Endothelial cell of umbilical vein (primary cell): ENCODE measurements at regions not wholly inside any gene's neighbourhood (a gene's known extent, or its start where the extent isn't known, plus 50 kb on each side); places are given as distances from the start of the nearest gene placed in this dataset.
"Not testable (repeated sequence)": the region's sequence is repeated elsewhere in the genome, so short reads cannot be mapped to it uniquely, and the experiment has no call there.

ENCODE experiments used
- BruUV-seq: library from RNA; stranded (reverse); fragments of 400-500 nt; replicated peaks from 2 replicates; lab custom pipeline; 2021; lab: Mats Ljungman, UMichigan
- CTCF ChIA-PET: fragments of 300-600, 350-600 bp; sonication (Branson Sonifier 250); formaldehyde crosslinking; loops from one replicate; lab custom pipeline; 2021; ENCODE audit warnings: antibody characterized with exemption, inconsistent platforms; lab: Charles Lee
- POLR2A ChIA-PET: fragments of 300-600, 350-600 bp; sonication (Branson Sonifier 250); formaldehyde crosslinking; loops from one replicate; lab custom pipeline; 2021; ENCODE audit warnings: antibody characterized with exemption, inconsistent platforms; lab: Charles Lee
- DNase-seq: peaks from one replicate; pipeline ENCODE4 v3.0.0-alpha.2; 2011; ENCODE audit warnings: low read depth, low spot score
- FAIRE-seq: peaks from 2 replicates; lab custom pipeline; 2011; peaks lifted over from hg19 to GRCh38; lab: Jason Lieb, UNC
- H2AFZ ChIP-seq: 2 replicates; pipeline ENCODE4 v1.6.0; 2012; ENCODE audit warnings: low read depth, low read length, control low read depth, inconsistent platforms
- H3K27ac ChIP-seq: 2 replicates; pipeline ENCODE4 v1.5.1; 2011; ENCODE audit warnings: low read depth, mild to moderate bottlenecking, control low read depth, low read length, moderate library complexity; ENCODE audit not compliant: insufficient read depth
- H3K27me3 ChIP-seq, 2 experiments: 2 replicates each; pipeline versions ENCODE4 v1.6.0 to v1.6.1; 2011; ENCODE audit warnings: low read length in 2 of 2, mixed read lengths in 1 of 2; ENCODE audit not compliant: control insufficient read depth in 2 of 2, insufficient read depth in 2 of 2
- H3K36me3 ChIP-seq, 2 experiments: 2 replicates in 1 of 2; 3 replicates in 1 of 2; pipeline ENCODE4 v1.5.1; 2011; ENCODE audit warnings: low read length in 2 of 2, mild to moderate bottlenecking in 1 of 2, moderate library complexity in 1 of 2; ENCODE audit not compliant: control insufficient read depth in 2 of 2, insufficient read depth in 2 of 2; ENCODE audit errors: extremely low read depth in 1 of 2
- H3K4me1 ChIP-seq: 3 replicates; pipeline ENCODE4 v1.5.1; 2011; ENCODE audit warnings: mild to moderate bottlenecking, low read length; ENCODE audit not compliant: control insufficient read depth, insufficient read depth; ENCODE audit errors: extremely low read depth
- H3K4me2 ChIP-seq: 2 replicates; pipeline ENCODE4 v1.6.1; 2011; ENCODE audit warnings: low read length, control low read depth, mixed read lengths; ENCODE audit not compliant: insufficient read depth
- H3K4me3 ChIP-seq, 3 experiments: fragments of 200-600 bp in 1 of 3; sonication (generic), shearing (Covaris generic) in 1 of 3; replicated peaks in 1 of 3; 2 replicates each; pipeline ENCODE4 v1.5.1; 2011 to 2016; ENCODE audit warnings: control low read depth in 3 of 3, low read length in 3 of 3, mild to moderate bottlenecking in 2 of 3, inconsistent platforms in 1 of 3, low read depth in 1 of 3, moderate library complexity in 1 of 3; ENCODE audit not compliant: insufficient read depth in 1 of 3
- H3K79me2 ChIP-seq: 2 replicates; pipeline ENCODE4 v1.6.0; 2012; ENCODE audit warnings: low read length, inconsistent platforms; ENCODE audit not compliant: control insufficient read depth, insufficient read depth
- H3K9ac ChIP-seq: replicated peaks from 2 replicates; pipeline ENCODE3; 2011; ENCODE audit warnings: low read length, control low read depth; ENCODE audit not compliant: insufficient read depth; ENCODE audit errors: extremely low read depth
- H3K9me1 ChIP-seq: replicated peaks from 3 replicates; pipeline ENCODE4 v1.6.0; 2011; ENCODE audit warnings: mild to moderate bottlenecking, low read length; ENCODE audit not compliant: control insufficient read depth, insufficient read depth; ENCODE audit errors: extremely low read depth
- H3K9me3 ChIP-seq: replicated peaks from 2 replicates; pipeline ENCODE4 v1.5.1; 2012; ENCODE audit warnings: low read length, inconsistent platforms; ENCODE audit not compliant: control insufficient read depth, insufficient read depth
- H4K20me1 ChIP-seq: replicated peaks from 2 replicates; pipeline ENCODE3; 2011; ENCODE audit warnings: mild to moderate bottlenecking, low read length; ENCODE audit not compliant: control insufficient read depth, insufficient read depth; ENCODE audit errors: extremely low read depth
- MYC ChIP-seq: IDR thresholded peaks from one replicate; pipeline ENCODE4 v1.6.1; 2011; ENCODE audit warnings: mild to moderate bottlenecking, low read depth, low read length
- dilution Hi-C: fragments of 300-500 bp; cut with MboI; formaldehyde crosslinking; loops from one replicate; pipeline ENCODE4 v1.15.0; 2019; ENCODE audit warnings: low sequenced_read_pairs; ENCODE audit not compliant: extremely low pct_ligation_motif_present
- intact Hi-C: fragments of 100-400 bp; cut with micrococcal nuclease; formaldehyde crosslinking; loops from one replicate; pipeline ENCODE4 v1.10.0; 2022
- TF ChIP-seq, protein P1 (sequence below): IDR thresholded peaks from 2 replicates; pipeline ENCODE4 v1.6.1; 2011; ENCODE audit not compliant: insufficient read depth, insufficient read length

DNA sequence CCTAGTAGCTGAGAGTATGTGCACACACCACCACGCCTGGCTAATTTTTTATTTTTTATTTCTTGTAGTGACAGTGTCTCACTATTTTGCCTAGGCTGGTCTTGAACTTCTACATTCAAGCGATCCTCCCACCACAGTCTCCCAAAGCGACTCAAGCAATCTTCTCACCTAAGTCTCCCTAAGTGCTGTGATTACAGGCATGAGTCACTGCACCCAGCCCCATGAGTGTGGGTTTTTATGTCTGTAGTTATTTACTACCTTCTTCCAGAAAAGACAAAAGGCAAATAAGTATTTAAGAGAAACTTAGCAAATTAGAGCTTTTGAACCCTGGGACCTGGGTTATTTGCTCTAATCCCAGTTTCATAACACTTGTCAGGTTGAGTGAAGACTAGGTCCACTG, 92.3 kb upstream of the HCRTR2 start:
- Histone ChIP-seq H2AFZ (no peak overlapping the region), H3K79me2 (no peaks in the 10 kb centered on the region), H3K9ac (no peak overlapping the region), H3K27ac (no peak overlapping the region), H3K9me1 (no peaks in the 10 kb centered on the region), H3K4me1 (no peaks in the 10 kb centered on the region), H3K9me3 (no peaks in the 10 kb centered on the region), H3K4me2 (no peak overlapping the region), H3K27me3 (no peaks in the 10 kb centered on the region), H4K20me1 (no peaks in the 10 kb centered on the region), H3K36me3 (no peaks in the 10 kb centered on the region), H3K4me3 (no peak overlapping the region)
- POLR2A ChIA-PET = no interaction called here
- CTCF ChIA-PET = no interaction called here
- TF ChIP-seq, protein P1, sequence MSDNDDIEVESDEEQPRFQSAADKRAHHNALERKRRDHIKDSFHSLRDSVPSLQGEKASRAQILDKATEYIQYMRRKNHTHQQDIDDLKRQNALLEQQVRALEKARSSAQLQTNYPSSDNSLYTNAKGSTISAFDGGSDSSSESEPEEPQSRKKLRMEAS = no peak
- TF ChIP-seq MYC = no peak
- no peak for FAIRE-seq
- BruUV-seq = no TSS peak
- DNase-seq = no peak
- intact Hi-C loops (no loop called here), dilution Hi-C loops (no loop called here)

DNA sequence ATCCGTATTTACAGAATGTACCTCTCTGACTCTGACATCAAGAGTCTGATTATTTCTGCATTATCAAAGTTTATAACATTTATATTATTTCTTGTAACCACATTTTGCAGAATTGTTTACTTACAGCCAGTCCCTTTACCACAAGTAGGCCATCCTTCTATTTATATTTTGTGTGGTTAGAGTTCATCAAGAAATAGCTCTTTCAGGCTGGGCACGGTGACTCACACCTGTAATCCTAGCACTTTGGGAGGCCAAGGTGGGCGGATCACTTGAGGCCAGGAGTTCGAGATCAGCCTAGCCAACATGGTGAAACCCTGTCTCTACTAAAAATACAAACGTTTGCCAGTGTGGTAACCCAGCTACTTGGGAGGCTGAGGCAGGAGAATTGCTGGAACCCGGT, 86.3 kb upstream of the HCRTR2 start:
- H3K27ac ChIP-seq, H3K9me3 ChIP-seq, H3K4me2 ChIP-seq, H3K4me1 ChIP-seq, intact Hi-C loops, H3K36me3 ChIP-seq, H3K4me3 ChIP-seq, H3K9me1 ChIP-seq, dilution Hi-C loops, H2AFZ ChIP-seq, DNase-seq, H3K9ac ChIP-seq, CTCF ChIA-PET, H4K20me1 ChIP-seq, H3K79me2 ChIP-seq, H3K27me3 ChIP-seq, FAIRE-seq, POLR2A ChIA-PET, BruUV-seq: not testable (repeated sequence)
